Gastroesophageal sphincter (tissue), 3 donors: ENCODE measurements at regions not wholly inside any gene's neighbourhood (a gene's known extent, or its start where the extent isn't known, plus 50 kb on each side); places are given as distances from the start of the nearest gene placed in this dataset.

Source experiments
- CTCF ChIP-seq, 4 experiments: fragments of 200-600 bp in 2 of 4; fragments of 450-650 bp in 2 of 4; sonication (generic) in 1 of 4; IDR thresholded peaks; one replicate each; pipeline ENCODE4 v1.5.1; 2017 to 2019; ENCODE audit warnings: antibody characterized with exemption in 4 of 4, mild to moderate bottlenecking in 2 of 4, moderate library complexity in 2 of 4
- POLR2A ChIP-seq, 2 donors: fragments of 450-650 bp; IDR thresholded peaks; one replicate each; pipeline ENCODE4 v1.6.1; 2017; ENCODE audit warnings: antibody characterized with exemption in 2 of 2, mild to moderate bottlenecking in 2 of 2, moderate library complexity in 1 of 2

- TF ChIP-seq CTCF (IDR thresholded peaks at IDR 0.05) = no peak
- TF ChIP-seq POLR2A (IDR thresholded peaks at IDR 0.05) = no peak
Observed at GRCh38 chrY:8814143-8814542, 523.1 kb upstream of the TSPY4 start.
